GM12874 (cell line): ENCODE measurements at regions not wholly inside any gene's neighbourhood (a gene's known extent, or its start where the extent isn't known, plus 50 kb on each side); places are given as distances from the start of the nearest gene placed in this dataset.
A peak's percentile ranks its signal among the peaks of the same experiment; 100 is the strongest.

ENCODE experiments used
- TF ChIP-seq, protein P1 (sequence below): IDR thresholded peaks from 2 replicates; pipeline ENCODE4 v1.5.1; 2011; ENCODE audit warnings: low read depth, mild to moderate bottlenecking, control low read depth, low read length, moderate library complexity; ENCODE audit not compliant: insufficient read depth

GRCh38 chr3:150299201-150299600 lies 108.9 kb upstream of the TSC22D2 start:
- TF ChIP-seq, protein P1, sequence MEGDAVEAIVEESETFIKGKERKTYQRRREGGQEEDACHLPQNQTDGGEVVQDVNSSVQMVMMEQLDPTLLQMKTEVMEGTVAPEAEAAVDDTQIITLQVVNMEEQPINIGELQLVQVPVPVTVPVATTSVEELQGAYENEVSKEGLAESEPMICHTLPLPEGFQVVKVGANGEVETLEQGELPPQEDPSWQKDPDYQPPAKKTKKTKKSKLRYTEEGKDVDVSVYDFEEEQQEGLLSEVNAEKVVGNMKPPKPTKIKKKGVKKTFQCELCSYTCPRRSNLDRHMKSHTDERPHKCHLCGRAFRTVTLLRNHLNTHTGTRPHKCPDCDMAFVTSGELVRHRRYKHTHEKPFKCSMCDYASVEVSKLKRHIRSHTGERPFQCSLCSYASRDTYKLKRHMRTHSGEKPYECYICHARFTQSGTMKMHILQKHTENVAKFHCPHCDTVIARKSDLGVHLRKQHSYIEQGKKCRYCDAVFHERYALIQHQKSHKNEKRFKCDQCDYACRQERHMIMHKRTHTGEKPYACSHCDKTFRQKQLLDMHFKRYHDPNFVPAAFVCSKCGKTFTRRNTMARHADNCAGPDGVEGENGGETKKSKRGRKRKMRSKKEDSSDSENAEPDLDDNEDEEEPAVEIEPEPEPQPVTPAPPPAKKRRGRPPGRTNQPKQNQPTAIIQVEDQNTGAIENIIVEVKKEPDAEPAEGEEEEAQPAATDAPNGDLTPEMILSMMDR: no peak

DNA sequence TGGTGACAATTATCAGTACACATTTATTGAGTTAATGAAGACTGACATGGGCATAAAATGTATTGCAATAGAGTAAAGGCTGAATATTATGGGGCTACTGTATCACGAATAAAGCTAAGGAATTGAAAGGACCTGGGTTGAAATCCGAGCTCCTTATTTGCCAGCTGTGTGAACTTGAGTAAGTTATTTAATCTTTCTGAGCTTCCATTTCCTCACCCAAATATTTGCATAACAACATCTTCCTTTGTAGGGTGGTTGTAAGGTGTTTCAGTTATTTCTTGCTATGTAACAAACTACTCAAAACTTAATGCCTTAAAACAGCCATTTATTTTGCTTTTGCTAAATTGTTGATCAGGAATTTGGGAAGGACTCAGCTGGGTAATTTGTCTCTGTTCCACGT lies 111.1 kb upstream of the TSC22D2 start:
- TF ChIP-seq, protein P1: no peak

DNA sequence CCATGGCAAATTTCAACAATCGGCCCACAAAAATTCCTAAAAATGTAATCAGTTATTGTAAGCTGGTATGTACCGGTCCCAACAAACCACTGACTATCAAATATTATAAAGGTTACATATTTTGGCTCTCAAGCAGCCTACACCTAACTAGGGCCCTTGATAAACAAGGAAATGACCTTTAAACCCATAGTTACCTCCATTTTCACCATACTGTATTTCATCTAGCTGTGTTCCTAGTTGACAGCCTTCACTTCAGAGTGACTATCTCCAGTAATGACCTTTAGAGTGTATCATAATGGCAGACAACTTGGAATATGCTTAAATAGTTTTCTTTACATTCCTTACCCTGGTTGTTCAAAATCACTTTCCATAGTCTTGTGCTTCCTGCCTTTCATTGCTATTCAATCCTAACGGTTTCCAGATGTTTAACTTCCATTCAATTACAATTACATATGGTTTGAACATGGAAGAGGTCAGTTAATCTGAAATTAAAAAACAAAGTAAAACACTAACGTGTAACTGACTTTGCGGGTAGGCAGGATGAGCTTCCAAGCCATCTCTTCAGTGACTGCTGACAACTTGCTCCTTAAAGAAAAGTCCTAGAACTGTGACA lies 111.9 kb upstream of the TSC22D2 start:
- TF ChIP-seq, protein P1: no peak

GRCh38 chr3:150293401-150294001 lies 114.6 kb upstream of the TSC22D2 start:
- TF ChIP-seq, protein P1: no peak

DNA sequence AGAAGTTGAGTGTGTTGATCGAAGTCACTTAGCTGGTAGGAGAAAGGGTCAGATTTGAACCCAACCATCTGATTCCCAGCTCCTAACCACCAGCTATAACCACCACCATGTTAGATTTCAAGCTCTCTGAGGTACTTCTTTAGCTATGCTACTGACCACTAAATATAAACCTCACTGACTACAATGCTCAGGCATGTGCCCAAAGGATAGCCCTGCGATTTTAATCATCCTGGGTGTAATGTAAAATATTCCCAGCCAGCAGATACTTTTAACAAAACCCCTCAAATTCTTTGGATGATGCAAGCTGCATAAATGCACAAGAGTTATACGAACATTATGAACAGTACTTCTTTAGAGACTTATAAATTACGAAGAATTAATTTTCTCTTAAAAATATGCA lies 115.2 kb upstream of the TSC22D2 start:
- TF ChIP-seq, protein P1: no peak

DNA sequence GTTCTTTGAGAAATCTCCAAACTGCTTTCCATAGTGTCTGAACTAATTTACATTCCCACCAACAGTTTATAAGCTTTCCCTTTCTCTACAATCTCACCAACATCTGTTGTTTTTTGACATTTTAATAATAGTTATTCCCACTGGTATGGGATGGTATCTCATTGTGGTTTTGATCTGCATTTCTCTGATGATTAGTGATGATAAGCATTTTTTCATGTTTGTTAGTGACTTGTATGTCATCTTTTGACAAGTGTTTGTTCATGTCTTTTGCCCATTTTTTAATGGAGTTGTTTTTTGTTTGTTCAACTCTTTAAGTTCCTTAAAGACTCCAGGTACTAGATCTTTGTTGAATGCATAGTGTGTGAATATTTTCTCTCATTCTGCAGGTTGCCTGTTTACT lies 116.6 kb upstream of the TSC22D2 start:
- TF ChIP-seq, protein P1: no peak

- TF ChIP-seq, protein P1: peak; percentile 54
Observed at GRCh38 chr3:150286390-150287147, 121.5 kb upstream of the TSC22D2 start.
